ENCODE measurements at regions not wholly inside any gene's neighbourhood (a gene's known extent, or its start where the extent isn't known, plus 50 kb on each side); places are given as distances from the start of the nearest gene placed in this dataset.

- Mint-ChIP-seq H3K27ac (no peak overlapping the region), H3K27me3 (ENCODE audit: insufficient read depth) (no peaks in the 10 kb centered on the region; the same call in 1 of the 2 replicates), H3K4me1 (ENCODE audit: low read depth) (no peaks in the 10 kb centered on the region), H3K9me3 (peaks cover 42% of the 10 kb centered on the region), H3K36me3 (ENCODE audit: low read depth) (peaks cover 2% of the 10 kb centered on the region; the same call in 1 of the 2 replicates), H3K4me3 (no peak overlapping the region)
- TF ChIP-seq CTCF (IDR thresholded peaks at IDR 0.05): no peak
- no peak for DNase-seq
Measured at GRCh38 chr10:129258283-129258923, 208.6 kb upstream of the MGMT start.

GRCh38 chr10:129259128-129259815 is 207.8 kb upstream of the MGMT start:
- DNase-seq: no peak
- Mint-ChIP-seq H3K4me1 (ENCODE audit: low read depth) (no peaks in the 10 kb centered on the region), H3K36me3 (ENCODE audit: low read depth) (no peaks in the 10 kb centered on the region), H3K4me3 (no peak overlapping the region), H3K27me3 (ENCODE audit: insufficient read depth) (no peaks in the 10 kb centered on the region; the same call in none of the 2 replicates), H3K27ac (no peak overlapping the region), H3K9me3 (peaks cover 46% of the 10 kb centered on the region)
- no peak for TF ChIP-seq CTCF (IDR thresholded peaks at IDR 0.05)

GRCh38 chr10:129272176-129272575 is 194.9 kb upstream of the MGMT start:
- Mint-ChIP-seq H3K27ac (no peak overlapping the region), H3K4me1 (ENCODE audit: low read depth) (no peaks in the 10 kb centered on the region), H3K36me3 (ENCODE audit: low read depth) (peaks cover 16% of the 10 kb centered on the region), H3K4me3 (no peak overlapping the region), H3K27me3 (ENCODE audit: insufficient read depth) (no peaks in the 10 kb centered on the region), H3K9me3 (peaks cover 61% of the 10 kb centered on the region)
- no peak for TF ChIP-seq CTCF (IDR thresholded peaks at IDR 0.05)
- DNase-seq: no peak

GRCh38 chr10:129272866-129273650 is 194.0 kb upstream of the MGMT start:
- DNase-seq: no peak
- no peaks in the 10 kb centered on the region for H3K4me1 Mint-ChIP-seq (ENCODE audit: low read depth)
- no peak overlapping the region for H3K4me3 Mint-ChIP-seq
- H3K36me3 Mint-ChIP-seq (ENCODE audit: low read depth): peaks cover 23% of the 10 kb centered on the region
- no peaks in the 10 kb centered on the region for H3K27me3 Mint-ChIP-seq (ENCODE audit: insufficient read depth)
- no peak for TF ChIP-seq CTCF (IDR thresholded peaks at IDR 0.05)
- no peak overlapping the region for H3K27ac Mint-ChIP-seq
- peaks cover 61% of the 10 kb centered on the region for H3K9me3 Mint-ChIP-seq

- Mint-ChIP-seq H3K9me3 (peaks cover 68% of the 10 kb centered on the region), H3K4me1 (ENCODE audit: low read depth) (no peaks in the 10 kb centered on the region), H3K27ac (no peak overlapping the region), H3K4me3 (no peak overlapping the region), H3K36me3 (ENCODE audit: low read depth) (peaks cover 23% of the 10 kb centered on the region), H3K27me3 (ENCODE audit: insufficient read depth) (no peaks in the 10 kb centered on the region)
- TF ChIP-seq CTCF (IDR thresholded peaks at IDR 0.05): no peak
- no peak for DNase-seq
Measured at GRCh38 chr10:129273860-129274259, 193.2 kb upstream of the MGMT start.

Measured in HFFc6 (cell line).